Panc1 (cell line): ENCODE measurements at regions not wholly inside any gene's neighbourhood (a gene's known extent, or its start where the extent isn't known, plus 50 kb on each side); places are given as distances from the start of the nearest gene placed in this dataset.

Experiments
- POLR2AphosphoS5 ChIP-seq: IDR thresholded peaks from 2 replicates; pipeline ENCODE4 v1.6.1; 2012; ENCODE audit warnings: mild to moderate bottlenecking, low read depth, low read length, moderate library complexity
- SIN3A ChIP-seq: IDR thresholded peaks from 2 replicates; pipeline ENCODE4 v1.6.1; 2012; ENCODE audit warnings: low read depth, mild to moderate bottlenecking, low read length, moderate library complexity, borderline replicate concordance; ENCODE audit not compliant: insufficient read depth
- TCF7L2 ChIP-seq: IDR thresholded peaks from 2 replicates; pipeline ENCODE4 v1.6.1; 2011; ENCODE audit warnings: mild to moderate bottlenecking, low read depth, low read length, inconsistent platforms
- TF ChIP-seq, protein P1 (sequence below), 2 experiments: IDR thresholded peaks; 2 replicates each; pipeline ENCODE4 v1.6.1; 2011 to 2012; ENCODE audit warnings: low read depth in 2 of 2, control low read depth in 1 of 2, low read length in 1 of 2, mild to moderate bottlenecking in 1 of 2, moderate library complexity in 1 of 2; ENCODE audit not compliant: insufficient read depth in 1 of 2
- TF ChIP-seq, protein P2 (sequence below): fragments of 450-650 bp; IDR thresholded peaks from 2 replicates; pipeline ENCODE4 v1.5.1; 2017; ENCODE audit warnings: mild to moderate bottlenecking

DNA sequence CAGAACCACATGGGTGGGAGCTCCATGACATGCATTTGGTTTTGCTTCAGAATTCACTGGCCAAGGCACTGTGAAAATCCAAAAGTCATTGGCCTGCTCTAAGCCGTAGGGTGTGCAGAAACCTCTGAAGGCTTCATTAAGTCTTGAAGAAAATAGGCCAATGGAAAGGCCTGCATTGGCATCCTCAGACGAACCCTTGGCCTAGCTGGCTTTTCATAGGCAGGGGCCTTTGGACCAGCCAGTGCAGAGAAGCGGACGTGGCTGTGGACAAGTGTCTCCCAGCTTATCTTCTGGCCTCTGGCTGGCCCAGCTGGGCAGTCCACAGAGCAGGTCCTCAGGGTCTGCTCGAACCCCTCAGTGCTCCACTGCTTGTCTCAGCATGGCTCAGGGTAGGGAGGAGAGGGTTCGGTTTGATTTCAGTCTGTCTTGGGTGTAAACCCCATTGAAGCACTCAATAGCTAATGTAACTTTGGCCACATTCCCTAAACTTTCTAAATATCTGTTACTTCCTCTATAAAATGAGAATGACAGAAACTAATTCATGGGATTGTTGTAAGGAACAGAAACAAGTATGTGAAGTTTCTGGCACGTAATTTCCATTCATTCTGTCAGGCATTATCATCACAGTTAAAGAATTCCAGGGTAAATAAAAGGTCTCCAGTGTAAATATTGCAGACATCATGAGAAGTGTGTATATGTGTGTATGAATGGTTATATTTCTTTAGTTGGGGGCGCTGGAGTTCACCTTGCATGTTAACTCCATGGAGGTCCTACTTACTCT lies 125.5 kb downstream of the TFCP2L1 start:
- TF ChIP-seq, protein P1, sequence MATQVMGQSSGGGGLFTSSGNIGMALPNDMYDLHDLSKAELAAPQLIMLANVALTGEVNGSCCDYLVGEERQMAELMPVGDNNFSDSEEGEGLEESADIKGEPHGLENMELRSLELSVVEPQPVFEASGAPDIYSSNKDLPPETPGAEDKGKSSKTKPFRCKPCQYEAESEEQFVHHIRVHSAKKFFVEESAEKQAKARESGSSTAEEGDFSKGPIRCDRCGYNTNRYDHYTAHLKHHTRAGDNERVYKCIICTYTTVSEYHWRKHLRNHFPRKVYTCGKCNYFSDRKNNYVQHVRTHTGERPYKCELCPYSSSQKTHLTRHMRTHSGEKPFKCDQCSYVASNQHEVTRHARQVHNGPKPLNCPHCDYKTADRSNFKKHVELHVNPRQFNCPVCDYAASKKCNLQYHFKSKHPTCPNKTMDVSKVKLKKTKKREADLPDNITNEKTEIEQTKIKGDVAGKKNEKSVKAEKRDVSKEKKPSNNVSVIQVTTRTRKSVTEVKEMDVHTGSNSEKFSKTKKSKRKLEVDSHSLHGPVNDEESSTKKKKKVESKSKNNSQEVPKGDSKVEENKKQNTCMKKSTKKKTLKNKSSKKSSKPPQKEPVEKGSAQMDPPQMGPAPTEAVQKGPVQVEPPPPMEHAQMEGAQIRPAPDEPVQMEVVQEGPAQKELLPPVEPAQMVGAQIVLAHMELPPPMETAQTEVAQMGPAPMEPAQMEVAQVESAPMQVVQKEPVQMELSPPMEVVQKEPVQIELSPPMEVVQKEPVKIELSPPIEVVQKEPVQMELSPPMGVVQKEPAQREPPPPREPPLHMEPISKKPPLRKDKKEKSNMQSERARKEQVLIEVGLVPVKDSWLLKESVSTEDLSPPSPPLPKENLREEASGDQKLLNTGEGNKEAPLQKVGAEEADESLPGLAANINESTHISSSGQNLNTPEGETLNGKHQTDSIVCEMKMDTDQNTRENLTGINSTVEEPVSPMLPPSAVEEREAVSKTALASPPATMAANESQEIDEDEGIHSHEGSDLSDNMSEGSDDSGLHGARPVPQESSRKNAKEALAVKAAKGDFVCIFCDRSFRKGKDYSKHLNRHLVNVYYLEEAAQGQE (IDR thresholded peaks at IDR 0.05; ENCODE audit: insufficient read depth in 1 of 2, low read depth in 2 of 2, low read length in 1 of 2), result no peak
- TF ChIP-seq, protein P2, sequence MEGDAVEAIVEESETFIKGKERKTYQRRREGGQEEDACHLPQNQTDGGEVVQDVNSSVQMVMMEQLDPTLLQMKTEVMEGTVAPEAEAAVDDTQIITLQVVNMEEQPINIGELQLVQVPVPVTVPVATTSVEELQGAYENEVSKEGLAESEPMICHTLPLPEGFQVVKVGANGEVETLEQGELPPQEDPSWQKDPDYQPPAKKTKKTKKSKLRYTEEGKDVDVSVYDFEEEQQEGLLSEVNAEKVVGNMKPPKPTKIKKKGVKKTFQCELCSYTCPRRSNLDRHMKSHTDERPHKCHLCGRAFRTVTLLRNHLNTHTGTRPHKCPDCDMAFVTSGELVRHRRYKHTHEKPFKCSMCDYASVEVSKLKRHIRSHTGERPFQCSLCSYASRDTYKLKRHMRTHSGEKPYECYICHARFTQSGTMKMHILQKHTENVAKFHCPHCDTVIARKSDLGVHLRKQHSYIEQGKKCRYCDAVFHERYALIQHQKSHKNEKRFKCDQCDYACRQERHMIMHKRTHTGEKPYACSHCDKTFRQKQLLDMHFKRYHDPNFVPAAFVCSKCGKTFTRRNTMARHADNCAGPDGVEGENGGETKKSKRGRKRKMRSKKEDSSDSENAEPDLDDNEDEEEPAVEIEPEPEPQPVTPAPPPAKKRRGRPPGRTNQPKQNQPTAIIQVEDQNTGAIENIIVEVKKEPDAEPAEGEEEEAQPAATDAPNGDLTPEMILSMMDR, result no peak
- TF ChIP-seq POLR2AphosphoS5, result no peak
- no peak for TF ChIP-seq SIN3A
- no peak for TF ChIP-seq TCF7L2
